Ishikawa (cell line): ENCODE measurements at regions not wholly inside any gene's neighbourhood (a gene's known extent, or its start where the extent isn't known, plus 50 kb on each side); places are given as distances from the start of the nearest gene placed in this dataset.

Experiments
- CEBPB ChIP-seq: IDR thresholded peaks from 2 replicates; pipeline ENCODE4 v1.6.1; 2012
- CREB1 ChIP-seq: IDR thresholded peaks from 2 replicates; pipeline ENCODE4 v1.6.1; 2012; ENCODE audit warnings: low read depth
- EGR1 ChIP-seq: IDR thresholded peaks from 2 replicates; pipeline ENCODE4 v1.6.1; 2012
- EP300 ChIP-seq: IDR thresholded peaks from 2 replicates; pipeline ENCODE4 v1.6.1; 2012; ENCODE audit warnings: borderline replicate concordance
- FOXM1 ChIP-seq: IDR thresholded peaks from 2 replicates; pipeline ENCODE4 v1.6.1; 2012; ENCODE audit warnings: low read depth, borderline replicate concordance
- NFIC ChIP-seq: IDR thresholded peaks from 2 replicates; pipeline ENCODE4 v1.6.1; 2012
- RAD21 ChIP-seq: IDR thresholded peaks from 2 replicates; pipeline ENCODE4 v1.6.1; 2012; ENCODE audit warnings: low read depth
- TAF1 ChIP-seq: IDR thresholded peaks from 2 replicates; pipeline ENCODE4 v1.6.1; 2012; ENCODE audit warnings: low read depth, mild to moderate bottlenecking
- TCF12 ChIP-seq: IDR thresholded peaks from 2 replicates; pipeline ENCODE4 v1.6.1; 2012; ENCODE audit warnings: low read depth
- TEAD4 ChIP-seq: IDR thresholded peaks from 2 replicates; pipeline ENCODE4 v1.6.1; 2012
- YY1 ChIP-seq: IDR thresholded peaks from 2 replicates; pipeline ENCODE4 v1.6.1; 2012; ENCODE audit warnings: low read depth
- ZBTB7A ChIP-seq: IDR thresholded peaks from 2 replicates; pipeline ENCODE4 v1.6.1; 2012; ENCODE audit warnings: low read depth
- TF ChIP-seq, protein P1 (sequence below): IDR thresholded peaks from 2 replicates; pipeline ENCODE4 v1.6.1; 2012
- TF ChIP-seq, protein P2 (sequence below): IDR thresholded peaks from 2 replicates; pipeline ENCODE4 v1.6.1; 2012; ENCODE audit warnings: low read depth, mild to moderate bottlenecking
- TF ChIP-seq, protein P3 (sequence below): IDR thresholded peaks from 2 replicates; pipeline ENCODE4 v1.6.1; 2012

DNA sequence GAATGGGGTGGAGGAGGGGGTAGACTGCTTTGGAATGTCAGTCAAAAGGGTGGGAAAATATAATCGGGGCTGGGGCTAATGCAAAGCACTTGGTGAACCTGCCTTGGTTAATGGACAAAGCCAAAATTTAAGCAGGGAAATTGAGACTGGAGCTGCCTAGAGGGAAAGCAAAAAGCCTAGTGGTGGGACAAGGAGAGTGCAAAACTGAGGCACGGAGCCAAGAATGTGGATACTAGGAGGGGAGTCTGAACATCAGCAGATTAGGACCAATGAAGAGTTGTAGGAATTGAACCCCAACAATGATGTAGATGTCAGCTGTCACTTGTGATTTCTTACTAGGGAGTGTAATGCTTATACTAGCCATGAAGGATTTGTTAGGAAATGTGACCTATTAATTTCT, 195.9 kb downstream of the MDFIC start:
- no peak for TF ChIP-seq FOXM1
- no peak for TF ChIP-seq TEAD4
- TF ChIP-seq TAF1, result no peak
- TF ChIP-seq CREB1, result no peak
- no peak for TF ChIP-seq YY1
- TF ChIP-seq, protein P1, sequence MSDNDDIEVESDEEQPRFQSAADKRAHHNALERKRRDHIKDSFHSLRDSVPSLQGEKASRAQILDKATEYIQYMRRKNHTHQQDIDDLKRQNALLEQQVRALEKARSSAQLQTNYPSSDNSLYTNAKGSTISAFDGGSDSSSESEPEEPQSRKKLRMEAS, result no peak
- TF ChIP-seq EGR1, result no peak
- no peak for TF ChIP-seq RAD21
- TF ChIP-seq CEBPB, result no peak
- no peak for TF ChIP-seq TCF12
- TF ChIP-seq, protein P2, sequence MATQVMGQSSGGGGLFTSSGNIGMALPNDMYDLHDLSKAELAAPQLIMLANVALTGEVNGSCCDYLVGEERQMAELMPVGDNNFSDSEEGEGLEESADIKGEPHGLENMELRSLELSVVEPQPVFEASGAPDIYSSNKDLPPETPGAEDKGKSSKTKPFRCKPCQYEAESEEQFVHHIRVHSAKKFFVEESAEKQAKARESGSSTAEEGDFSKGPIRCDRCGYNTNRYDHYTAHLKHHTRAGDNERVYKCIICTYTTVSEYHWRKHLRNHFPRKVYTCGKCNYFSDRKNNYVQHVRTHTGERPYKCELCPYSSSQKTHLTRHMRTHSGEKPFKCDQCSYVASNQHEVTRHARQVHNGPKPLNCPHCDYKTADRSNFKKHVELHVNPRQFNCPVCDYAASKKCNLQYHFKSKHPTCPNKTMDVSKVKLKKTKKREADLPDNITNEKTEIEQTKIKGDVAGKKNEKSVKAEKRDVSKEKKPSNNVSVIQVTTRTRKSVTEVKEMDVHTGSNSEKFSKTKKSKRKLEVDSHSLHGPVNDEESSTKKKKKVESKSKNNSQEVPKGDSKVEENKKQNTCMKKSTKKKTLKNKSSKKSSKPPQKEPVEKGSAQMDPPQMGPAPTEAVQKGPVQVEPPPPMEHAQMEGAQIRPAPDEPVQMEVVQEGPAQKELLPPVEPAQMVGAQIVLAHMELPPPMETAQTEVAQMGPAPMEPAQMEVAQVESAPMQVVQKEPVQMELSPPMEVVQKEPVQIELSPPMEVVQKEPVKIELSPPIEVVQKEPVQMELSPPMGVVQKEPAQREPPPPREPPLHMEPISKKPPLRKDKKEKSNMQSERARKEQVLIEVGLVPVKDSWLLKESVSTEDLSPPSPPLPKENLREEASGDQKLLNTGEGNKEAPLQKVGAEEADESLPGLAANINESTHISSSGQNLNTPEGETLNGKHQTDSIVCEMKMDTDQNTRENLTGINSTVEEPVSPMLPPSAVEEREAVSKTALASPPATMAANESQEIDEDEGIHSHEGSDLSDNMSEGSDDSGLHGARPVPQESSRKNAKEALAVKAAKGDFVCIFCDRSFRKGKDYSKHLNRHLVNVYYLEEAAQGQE, result no peak
- TF ChIP-seq NFIC, result no peak
- no peak for TF ChIP-seq EP300
- TF ChIP-seq, protein P3, sequence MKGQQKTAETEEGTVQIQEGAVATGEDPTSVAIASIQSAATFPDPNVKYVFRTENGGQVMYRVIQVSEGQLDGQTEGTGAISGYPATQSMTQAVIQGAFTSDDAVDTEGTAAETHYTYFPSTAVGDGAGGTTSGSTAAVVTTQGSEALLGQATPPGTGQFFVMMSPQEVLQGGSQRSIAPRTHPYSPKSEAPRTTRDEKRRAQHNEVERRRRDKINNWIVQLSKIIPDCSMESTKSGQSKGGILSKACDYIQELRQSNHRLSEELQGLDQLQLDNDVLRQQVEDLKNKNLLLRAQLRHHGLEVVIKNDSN, result no peak
- TF ChIP-seq ZBTB7A, result no peak

DNA sequence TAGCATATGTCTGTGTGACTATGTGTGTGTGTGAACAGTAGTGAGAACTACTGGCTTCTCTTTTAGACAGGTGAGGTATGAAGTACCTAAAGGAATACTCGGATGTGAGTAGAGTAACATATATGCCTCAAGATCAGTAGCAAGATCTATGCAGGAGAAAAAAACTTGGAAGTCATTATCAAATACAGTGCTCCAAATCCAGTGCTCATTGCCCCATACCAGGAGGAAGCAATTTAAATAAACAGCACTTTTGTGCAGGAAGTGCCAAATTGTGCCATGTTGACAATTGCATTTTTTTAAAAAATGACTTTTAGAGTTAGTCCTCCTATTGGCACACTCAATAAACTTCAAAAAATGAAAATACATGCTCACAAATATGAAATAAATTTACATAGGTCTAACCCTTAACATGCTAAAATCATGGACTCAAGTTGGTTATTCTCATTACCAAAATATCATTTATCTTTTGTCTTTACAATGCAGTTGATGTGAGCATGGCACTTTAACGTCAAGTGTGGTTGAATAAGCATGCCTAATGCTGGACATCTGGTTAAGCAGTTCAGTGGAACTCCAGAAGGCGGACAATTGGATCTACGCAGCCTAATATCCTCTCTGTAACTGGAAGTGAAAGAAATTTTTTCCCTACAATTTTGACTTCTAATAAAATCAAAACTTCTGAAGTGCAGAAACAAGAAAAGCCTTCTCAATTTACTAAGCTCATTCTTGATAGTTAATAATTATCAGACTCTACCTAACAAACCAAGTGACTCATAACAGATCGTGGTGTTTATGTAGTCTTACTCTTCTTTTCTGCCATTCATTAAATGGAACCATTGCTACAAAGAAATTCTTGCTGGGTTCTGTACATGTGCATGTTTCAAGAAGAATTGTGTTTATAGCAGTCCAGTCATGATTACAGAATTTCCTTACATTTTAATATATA, 195.2 kb downstream of the MDFIC start:
- TF ChIP-seq EGR1, result no peak
- TF ChIP-seq, protein P1, result no peak
- no peak for TF ChIP-seq CREB1
- TF ChIP-seq, protein P3, result no peak
- TF ChIP-seq ZBTB7A, result no peak
- TF ChIP-seq TEAD4, result no peak
- no peak for TF ChIP-seq NFIC
- TF ChIP-seq, protein P2, result no peak

DNA sequence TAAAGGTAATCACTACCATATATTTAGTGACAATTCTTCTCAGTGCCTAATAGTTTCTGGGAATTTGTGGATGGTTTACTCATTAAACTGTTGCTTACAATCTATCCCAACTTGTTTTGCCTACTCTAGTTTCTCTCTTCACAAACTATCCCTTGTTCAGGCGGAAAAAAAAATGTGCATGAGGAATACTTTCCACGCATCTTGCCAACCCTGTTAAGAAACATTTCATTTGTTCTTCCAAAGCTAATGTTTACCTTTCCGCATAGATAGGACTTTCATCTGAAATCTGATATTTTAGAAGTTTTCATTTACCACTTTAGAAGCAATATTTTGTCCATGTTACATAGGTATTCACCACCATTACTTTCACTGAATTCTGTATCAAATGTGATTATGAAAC, 191.9 kb downstream of the MDFIC start:
- TF ChIP-seq FOXM1 (no peak), NFIC (0 out of 2 replicates have a peak, but pooled peaks have one; percentile 16), TAF1 (no peak), CREB1 (no peak), EP300 (no peak)
- TF ChIP-seq, protein P1, result no peak
- TF ChIP-seq, protein P2, result no peak

DNA sequence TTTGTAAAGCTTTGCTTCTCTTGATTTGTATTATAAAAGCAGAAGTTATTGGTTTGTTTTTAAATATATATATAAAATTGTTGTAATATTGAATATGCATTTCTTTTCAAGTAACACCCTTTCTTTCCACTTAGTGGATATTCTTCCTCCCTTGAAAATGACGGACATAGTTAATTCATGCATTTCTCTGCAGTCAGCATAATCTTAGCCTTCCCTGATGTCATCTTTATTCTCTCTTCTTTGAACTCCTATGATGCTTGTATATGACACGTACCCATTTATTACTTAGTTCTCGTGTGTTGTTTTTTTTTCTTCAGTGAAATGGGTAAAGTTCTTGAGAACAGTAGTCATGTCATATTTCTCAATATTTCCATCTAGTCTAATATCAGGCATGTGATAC, 191.2 kb downstream of the MDFIC start:
- TF ChIP-seq TEAD4 (no peak), ZBTB7A (no peak), CEBPB (no peak), TAF1 (no peak), YY1 (no peak), EGR1 (no peak), CREB1 (no peak)
- TF ChIP-seq, protein P3, result no peak
